Endodermal cell (in vitro differentiated cells): ENCODE measurements at regions not wholly inside any gene's neighbourhood (a gene's known extent, or its start where the extent isn't known, plus 50 kb on each side); places are given as distances from the start of the nearest gene placed in this dataset.

Experiments used
- DNase-seq: peaks from one replicate; pipeline ENCODE4 v3.0.0-alpha.2; 2017
- H3K27ac ChIP-seq: 2 replicates; pipeline ENCODE4 v1.5.1; 2013; ENCODE audit warnings: mild to moderate bottlenecking, low read depth, low read length, moderate library complexity
- H3K27me3 ChIP-seq: 2 replicates; pipeline ENCODE4 v1.6.1; 2013; ENCODE audit warnings: mild to moderate bottlenecking, low read length, moderate library complexity; ENCODE audit not compliant: insufficient read depth, control insufficient read depth, poor library complexity, severe bottlenecking
- H3K36me3 ChIP-seq: 2 replicates; pipeline ENCODE4 v1.7.0; 2013; ENCODE audit warnings: mild to moderate bottlenecking, low read length, moderate library complexity; ENCODE audit not compliant: control insufficient read depth, insufficient read depth
- H3K4me1 ChIP-seq: one replicate; pipeline ENCODE4 v1.7.0; 2013; ENCODE audit warnings: low read length; ENCODE audit not compliant: control insufficient read depth, insufficient read depth
- H3K4me3 ChIP-seq: 2 replicates; pipeline ENCODE4 v1.5.1; 2013; ENCODE audit warnings: mild to moderate bottlenecking, low read length, moderate library complexity
- H3K9ac ChIP-seq: 2 replicates; pipeline ENCODE4 v1.6.1; 2013; ENCODE audit warnings: mild to moderate bottlenecking, low read length, moderate library complexity; ENCODE audit not compliant: poor library complexity, severe bottlenecking; ENCODE audit errors: extremely low read depth
- H3K9me3 ChIP-seq: 2 replicates; pipeline ENCODE4 v1.6.1; 2013; ENCODE audit warnings: mild to moderate bottlenecking, low read length, moderate library complexity; ENCODE audit not compliant: control insufficient read depth
- H3K27ac Mint-ChIP-seq: 2 replicates; pipeline ENCODE4 v1.8.0; 2020; ENCODE audit warnings: mixed read lengths
- H3K27me3 Mint-ChIP-seq: 2 replicates; pipeline ENCODE4 v1.8.0; 2021; ENCODE audit warnings: mild to moderate bottlenecking, mixed read lengths; ENCODE audit not compliant: insufficient read depth
- H3K36me3 Mint-ChIP-seq: 2 replicates; pipeline ENCODE4 v1.8.0; 2020; ENCODE audit warnings: low read depth, mixed read lengths
- H3K4me1 Mint-ChIP-seq: 2 replicates; pipeline ENCODE4 v1.8.0; 2020; ENCODE audit warnings: mixed read lengths
- H3K4me3 Mint-ChIP-seq: 2 replicates; pipeline ENCODE4 v1.8.0; 2020; ENCODE audit warnings: mild to moderate bottlenecking, moderate library complexity, mixed read lengths
- H3K9me3 Mint-ChIP-seq: 2 replicates; pipeline ENCODE4 v1.8.0; 2020; ENCODE audit warnings: mild to moderate bottlenecking, mixed read lengths
- WGBS, 2 experiments: methylation state at CpG; one replicate each; pipeline versions ENCODE4 v1.1.5 to v1.1.7; 2013; ENCODE audit warnings: missing lambda C conversion rate in 2 of 2, mixed read lengths in 1 of 2; ENCODE audit not compliant: insufficient coverage in 1 of 2, insufficient read length in 1 of 2; 5-methylcytosine and 5-hydroxymethylcytosine counted together
- TF ChIP-seq, protein P1 (sequence below): fragments of 200-600 bp; sonication (generic); conservative IDR thresholded peaks from 2 replicates; pipeline ENCODE4 v1.5.0; 2021; ENCODE audit warnings: antibody characterized with exemption, mild to moderate bottlenecking

DNA sequence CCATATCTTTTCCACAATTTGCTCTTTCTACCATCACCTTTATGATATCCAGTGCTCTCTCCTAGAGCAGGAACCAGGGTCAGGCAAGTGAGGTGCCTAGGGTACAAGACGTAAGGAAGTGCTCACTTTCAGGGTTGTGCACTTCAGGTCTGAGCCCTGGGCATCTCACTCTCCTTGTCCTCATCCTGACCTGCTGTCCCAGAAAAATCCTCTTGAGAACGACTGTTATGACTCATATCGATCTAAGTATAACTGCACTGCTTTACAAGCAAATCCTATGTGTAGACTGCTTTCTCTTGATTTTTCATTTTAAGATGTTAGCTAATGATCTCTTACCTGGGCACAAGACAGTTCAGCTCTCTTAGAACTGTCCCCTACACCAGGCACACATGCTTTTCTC is 100.1 kb downstream of the TMEM100 start:
- H3K4me3 Mint-ChIP-seq = no peak overlapping the region
- H3K27me3 Mint-ChIP-seq = peaks cover 6% of the 10 kb centered on the region
- H3K9me3 Mint-ChIP-seq = no peaks in the 10 kb centered on the region
- no peak overlapping the region for H3K27ac Mint-ChIP-seq
- TF ChIP-seq, protein P1, sequence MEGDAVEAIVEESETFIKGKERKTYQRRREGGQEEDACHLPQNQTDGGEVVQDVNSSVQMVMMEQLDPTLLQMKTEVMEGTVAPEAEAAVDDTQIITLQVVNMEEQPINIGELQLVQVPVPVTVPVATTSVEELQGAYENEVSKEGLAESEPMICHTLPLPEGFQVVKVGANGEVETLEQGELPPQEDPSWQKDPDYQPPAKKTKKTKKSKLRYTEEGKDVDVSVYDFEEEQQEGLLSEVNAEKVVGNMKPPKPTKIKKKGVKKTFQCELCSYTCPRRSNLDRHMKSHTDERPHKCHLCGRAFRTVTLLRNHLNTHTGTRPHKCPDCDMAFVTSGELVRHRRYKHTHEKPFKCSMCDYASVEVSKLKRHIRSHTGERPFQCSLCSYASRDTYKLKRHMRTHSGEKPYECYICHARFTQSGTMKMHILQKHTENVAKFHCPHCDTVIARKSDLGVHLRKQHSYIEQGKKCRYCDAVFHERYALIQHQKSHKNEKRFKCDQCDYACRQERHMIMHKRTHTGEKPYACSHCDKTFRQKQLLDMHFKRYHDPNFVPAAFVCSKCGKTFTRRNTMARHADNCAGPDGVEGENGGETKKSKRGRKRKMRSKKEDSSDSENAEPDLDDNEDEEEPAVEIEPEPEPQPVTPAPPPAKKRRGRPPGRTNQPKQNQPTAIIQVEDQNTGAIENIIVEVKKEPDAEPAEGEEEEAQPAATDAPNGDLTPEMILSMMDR = no peak
- no peaks in the 10 kb centered on the region for H3K27me3 ChIP-seq
- H3K4me3 ChIP-seq = no peak overlapping the region
- no peaks in the 10 kb centered on the region for H3K36me3 ChIP-seq
- H3K9ac ChIP-seq = no peak overlapping the region
- no peak for DNase-seq
- H3K4me1 ChIP-seq = peaks cover 13% of the 10 kb centered on the region
- H3K9me3 ChIP-seq = peaks cover 8% of the 10 kb centered on the region
- H3K36me3 Mint-ChIP-seq = no peaks in the 10 kb centered on the region
- peaks cover 26% of the 10 kb centered on the region for H3K4me1 Mint-ChIP-seq
- H3K27ac ChIP-seq = no peak overlapping the region
- 86 to 95% methylated on average over 2 to 3 of the region's 3 CpGs for WGBS, 2 experiments

DNA sequence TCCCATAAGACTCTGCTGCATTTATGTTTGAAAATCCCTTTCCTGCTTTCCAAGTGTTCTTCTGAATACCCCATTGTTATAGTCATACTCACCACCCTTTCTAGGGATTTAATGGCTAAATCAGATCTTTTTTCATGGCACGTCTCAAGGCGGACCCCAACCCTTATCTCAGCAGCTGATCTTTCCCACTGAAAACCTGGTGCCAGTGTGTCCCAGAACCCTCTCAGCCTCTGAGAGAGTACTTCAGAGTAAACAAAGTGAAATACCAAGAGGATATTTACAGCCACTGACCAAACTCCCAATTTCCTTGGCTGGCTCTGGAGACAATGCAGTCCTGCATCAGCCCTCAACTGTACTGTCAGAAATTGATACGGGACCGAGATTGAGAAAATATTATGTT is 101.7 kb downstream of the TMEM100 start:
- no peaks in the 10 kb centered on the region for H3K36me3 Mint-ChIP-seq

DNA sequence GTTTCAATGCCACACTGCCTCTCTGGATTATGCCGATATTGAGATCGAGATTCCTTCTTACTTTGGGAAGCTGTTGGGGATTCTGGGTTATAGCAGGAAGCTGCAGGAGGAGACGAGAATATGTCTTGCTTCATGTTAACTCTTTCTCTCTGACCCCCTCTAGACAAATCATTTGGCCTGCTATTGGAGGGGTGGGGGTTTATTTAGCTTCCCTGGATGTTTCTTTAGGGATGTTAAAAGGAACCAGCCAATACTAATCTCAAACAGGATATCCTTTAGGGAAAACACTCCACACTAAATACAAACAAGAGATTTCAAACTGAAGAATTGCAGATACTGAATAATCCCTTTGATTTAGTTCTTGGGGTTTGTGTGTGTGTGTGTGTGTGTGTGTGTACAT is 102.6 kb downstream of the TMEM100 start:
- no peak overlapping the region for H3K27ac ChIP-seq
- H3K4me3 ChIP-seq = no peak overlapping the region
- H3K36me3 ChIP-seq = no peaks in the 10 kb centered on the region
- H3K36me3 Mint-ChIP-seq = no peaks in the 10 kb centered on the region
- WGBS, 2 experiments = 100% methylated on average over 2 to 3 of the region's 3 CpGs
- no peaks in the 10 kb centered on the region for H3K27me3 ChIP-seq
- H3K4me1 ChIP-seq = peaks cover 6% of the 10 kb centered on the region
- H3K4me1 Mint-ChIP-seq = peaks cover 24% of the 10 kb centered on the region
- peaks cover 6% of the 10 kb centered on the region for H3K27me3 Mint-ChIP-seq
- TF ChIP-seq, protein P1 = no peak
- no peak overlapping the region for H3K27ac Mint-ChIP-seq
- H3K9ac ChIP-seq = no peak overlapping the region
- no peaks in the 10 kb centered on the region for H3K9me3 ChIP-seq
- H3K4me3 Mint-ChIP-seq = no peak overlapping the region
- H3K9me3 Mint-ChIP-seq = no peaks in the 10 kb centered on the region
- DNase-seq = no peak

More for the DNA sequence above, 101.7 kb downstream of the TMEM100 start:
- TF ChIP-seq, protein P1 = no peak
- H3K4me3 ChIP-seq = no peak overlapping the region
- H3K9ac ChIP-seq = no peak overlapping the region
- Mint-ChIP-seq H3K9me3 (no peaks in the 10 kb centered on the region), H3K27ac (no peak overlapping the region), H3K4me1 (peaks cover 26% of the 10 kb centered on the region), H3K4me3 (no peak overlapping the region), H3K27me3 (peaks cover 6% of the 10 kb centered on the region)
- H3K4me1 ChIP-seq = peaks cover 12% of the 10 kb centered on the region
- H3K27ac ChIP-seq = no peak overlapping the region
- no peak for DNase-seq
- WGBS, 2 experiments = 96% methylated on average over 4 of the region's 4 CpGs; no CpG with 5 or more reads in 1 of the 2 experiments
- H3K27me3 ChIP-seq = no peaks in the 10 kb centered on the region
- H3K36me3 ChIP-seq = no peaks in the 10 kb centered on the region
- no peaks in the 10 kb centered on the region for H3K9me3 ChIP-seq
